ENCODE measurements at regions not wholly inside any gene's neighbourhood (a gene's known extent, or its start where the extent isn't known, plus 50 kb on each side); places are given as distances from the start of the nearest gene placed in this dataset.
"Not testable (repeated sequence)": the region's sequence is repeated elsewhere in the genome, so short reads cannot be mapped to it uniquely, and the experiment has no call there.

- DNase-seq (ENCODE audit: low spot score), result no peak
- TF ChIP-seq, protein P1, sequence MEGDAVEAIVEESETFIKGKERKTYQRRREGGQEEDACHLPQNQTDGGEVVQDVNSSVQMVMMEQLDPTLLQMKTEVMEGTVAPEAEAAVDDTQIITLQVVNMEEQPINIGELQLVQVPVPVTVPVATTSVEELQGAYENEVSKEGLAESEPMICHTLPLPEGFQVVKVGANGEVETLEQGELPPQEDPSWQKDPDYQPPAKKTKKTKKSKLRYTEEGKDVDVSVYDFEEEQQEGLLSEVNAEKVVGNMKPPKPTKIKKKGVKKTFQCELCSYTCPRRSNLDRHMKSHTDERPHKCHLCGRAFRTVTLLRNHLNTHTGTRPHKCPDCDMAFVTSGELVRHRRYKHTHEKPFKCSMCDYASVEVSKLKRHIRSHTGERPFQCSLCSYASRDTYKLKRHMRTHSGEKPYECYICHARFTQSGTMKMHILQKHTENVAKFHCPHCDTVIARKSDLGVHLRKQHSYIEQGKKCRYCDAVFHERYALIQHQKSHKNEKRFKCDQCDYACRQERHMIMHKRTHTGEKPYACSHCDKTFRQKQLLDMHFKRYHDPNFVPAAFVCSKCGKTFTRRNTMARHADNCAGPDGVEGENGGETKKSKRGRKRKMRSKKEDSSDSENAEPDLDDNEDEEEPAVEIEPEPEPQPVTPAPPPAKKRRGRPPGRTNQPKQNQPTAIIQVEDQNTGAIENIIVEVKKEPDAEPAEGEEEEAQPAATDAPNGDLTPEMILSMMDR (IDR thresholded peaks at IDR 0.05), result no peak
- Histone ChIP-seq H3K4me3 (no peak overlapping the region), H3K27ac (no peak overlapping the region)
Measured at GRCh38 chr18:6521803-6522418, 107.2 kb upstream of the L3MBTL4 start.

DNA sequence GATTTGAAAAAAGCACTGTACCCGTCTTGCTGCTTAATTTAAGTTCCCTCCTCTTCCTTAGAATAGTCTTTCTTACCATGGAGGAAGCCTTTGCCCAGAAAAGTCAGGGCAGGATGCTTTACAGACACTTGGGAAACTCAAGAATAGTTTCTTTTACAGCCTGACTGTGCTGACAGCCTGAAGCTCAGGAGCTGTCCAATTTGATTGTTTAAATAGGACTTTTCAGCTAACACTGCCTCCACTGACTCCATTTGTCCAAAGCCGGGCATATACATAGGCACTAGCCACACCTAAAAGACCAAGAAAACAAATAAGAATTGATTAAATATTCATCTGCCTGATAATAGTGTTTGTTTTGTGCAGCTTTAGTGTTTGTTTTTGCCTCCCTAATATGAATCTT is 110.9 kb upstream of the L3MBTL4 start:
- no peak for DNase-seq (ENCODE audit: low spot score)
- no peak overlapping the region for H3K27ac ChIP-seq
- H3K4me3 ChIP-seq, result no peak overlapping the region
- TF ChIP-seq, protein P1 (IDR thresholded peaks at IDR 0.05), result no peak

- DNase-seq (ENCODE audit: low spot score), result no peak
- TF ChIP-seq, protein P1 (IDR thresholded peaks at IDR 0.05), result no peak
- no peak overlapping the region for H3K27ac ChIP-seq
- no peak overlapping the region for H3K4me3 ChIP-seq
Measured at GRCh38 chr18:6537475-6537874, 122.8 kb upstream of the L3MBTL4 start.

GRCh38 chr18:6541131-6541679 is 126.5 kb upstream of the L3MBTL4 start:
- H3K27ac ChIP-seq; DNase-seq (ENCODE audit: low spot score); H3K4me3 ChIP-seq: not testable (repeated sequence)

DNA sequence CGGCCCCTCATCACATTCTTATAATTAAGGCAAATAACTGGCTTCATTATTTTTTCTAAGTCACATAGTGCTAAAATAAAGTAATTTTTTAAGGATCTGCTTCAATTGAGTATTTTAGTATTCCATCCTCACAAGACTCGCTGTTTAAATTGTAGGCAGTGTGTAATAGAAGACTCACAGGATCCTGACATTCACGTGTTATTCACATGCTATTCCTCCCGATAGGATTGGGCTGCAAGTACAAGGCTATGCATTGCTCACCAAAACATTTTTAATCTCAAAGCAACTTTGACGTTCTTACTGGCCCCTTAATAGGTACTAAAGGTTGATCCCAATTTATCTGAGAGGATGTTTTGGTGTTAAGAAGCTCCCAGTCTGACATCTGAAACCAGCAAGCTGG is 127.6 kb upstream of the L3MBTL4 start:
- Histone ChIP-seq H3K27ac (no peak overlapping the region), H3K4me3 (no peak overlapping the region)
- no peak for DNase-seq (ENCODE audit: low spot score)
- TF ChIP-seq, protein P1 (IDR thresholded peaks at IDR 0.05), result no peak

GRCh38 chr18:6543330-6543908 is 128.7 kb upstream of the L3MBTL4 start:
- no peak overlapping the region for H3K27ac ChIP-seq
- TF ChIP-seq, protein P1 (IDR thresholded peaks at IDR 0.05), result peak; percentile 38
- no peak overlapping the region for H3K4me3 ChIP-seq
- no peak for DNase-seq (ENCODE audit: low spot score)

DNA sequence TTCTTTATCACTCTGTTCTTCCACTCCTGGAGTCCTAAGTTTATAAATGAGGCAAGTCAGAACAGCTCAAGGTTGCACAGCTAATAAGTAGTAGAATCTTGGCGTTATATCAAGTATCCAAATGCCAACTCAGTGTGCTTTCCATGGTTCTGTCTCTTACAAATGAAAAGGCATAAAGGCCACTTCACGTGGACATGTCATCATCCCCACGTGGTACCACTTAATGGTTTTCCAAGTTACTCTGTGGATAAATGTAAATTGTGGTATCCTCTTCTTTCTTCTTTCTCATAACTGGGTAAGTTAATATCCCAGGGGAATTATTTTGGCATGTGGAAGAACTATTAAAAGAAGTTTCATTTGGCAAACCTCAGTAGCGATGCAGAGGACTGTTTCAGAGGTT is 131.5 kb upstream of the L3MBTL4 start:
- no peak overlapping the region for H3K4me3 ChIP-seq
- TF ChIP-seq, protein P1 (IDR thresholded peaks at IDR 0.05), result no peak
- DNase-seq (ENCODE audit: low spot score), result no peak
- H3K27ac ChIP-seq, result no peak overlapping the region
